Activated CD4-positive, alpha-beta memory T cell treated with anti-CD3 and anti-CD28 coated beads for 36 hours (primary cell): ENCODE measurements at regions not wholly inside any gene's neighbourhood (a gene's known extent, or its start where the extent isn't known, plus 50 kb on each side); places are given as distances from the start of the nearest gene placed in this dataset.

Source experiments
- CTCF ChIA-PET: fragments of 350-600 bp; sonication (Branson Sonifier 250); formaldehyde crosslinking; loops from one replicate; lab custom pipeline; 2021; ENCODE audit warnings: antibody characterized with exemption, inconsistent platforms; lab: Charles Lee
- POLR2A ChIA-PET: fragments of 350-600 bp; sonication (Branson Sonifier 250); formaldehyde crosslinking; loops from one replicate; lab custom pipeline; 2021; ENCODE audit warnings: antibody characterized with exemption; lab: Charles Lee
- DNase-seq: peaks from one replicate; pipeline ENCODE4 v3.0.0-alpha.2; 2020
- H3K27ac Mint-ChIP-seq: one replicate; pipeline ENCODE4 v1.8.0; 2021; ENCODE audit warnings: mixed read lengths
- H3K27me3 Mint-ChIP-seq: one replicate; pipeline ENCODE4 v1.8.0; 2021; ENCODE audit warnings: mixed read lengths
- H3K36me3 Mint-ChIP-seq: one replicate; pipeline ENCODE4 v1.8.0; 2021; ENCODE audit warnings: mixed read lengths
- H3K4me1 Mint-ChIP-seq: one replicate; pipeline ENCODE4 v1.8.0; 2021; ENCODE audit warnings: low read depth, mixed read lengths
- H3K4me3 Mint-ChIP-seq: one replicate; pipeline ENCODE4 v1.8.0; 2021; ENCODE audit warnings: mild to moderate bottlenecking, mixed read lengths
- H3K9me3 Mint-ChIP-seq: one replicate; pipeline ENCODE4 v1.8.0; 2021; ENCODE audit warnings: mixed read lengths
- intact Hi-C: fragments of 100-400 bp; cut with micrococcal nuclease; formaldehyde crosslinking; loops from one replicate; pipeline ENCODE4 v1.15.1; 2023

DNA sequence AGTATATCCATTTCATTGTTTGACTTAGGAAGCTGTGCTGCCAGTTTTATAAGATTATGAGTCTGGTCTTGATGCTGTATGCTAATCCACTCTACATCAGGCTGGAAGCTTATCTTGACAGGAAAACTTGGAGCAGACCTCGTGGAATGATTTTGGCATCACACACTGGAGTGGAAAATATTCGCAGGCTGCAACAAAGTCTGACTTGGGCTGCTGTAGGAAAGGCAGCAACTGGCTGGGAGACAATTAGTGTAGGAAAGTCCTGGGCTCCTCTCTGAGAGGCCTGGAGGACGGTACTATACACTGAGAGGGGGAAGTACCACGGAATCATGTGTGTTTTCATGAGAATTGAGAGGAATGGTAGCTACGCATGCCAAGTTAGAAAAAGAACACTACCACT, 383.7 kb downstream of the ETNK1 start:
- ChIA-PET CTCF (no interaction called here), POLR2A (no interaction called here)
- H3K27ac Mint-ChIP-seq, result no peak overlapping the region
- no peak overlapping the region for H3K4me3 Mint-ChIP-seq
- no peaks in the 10 kb centered on the region for H3K36me3 Mint-ChIP-seq
- intact Hi-C loops, result no loop called here
- no peaks in the 10 kb centered on the region for H3K9me3 Mint-ChIP-seq
- H3K4me1 Mint-ChIP-seq, result no peaks in the 10 kb centered on the region
- no peak for DNase-seq
- no peaks in the 10 kb centered on the region for H3K27me3 Mint-ChIP-seq

DNA sequence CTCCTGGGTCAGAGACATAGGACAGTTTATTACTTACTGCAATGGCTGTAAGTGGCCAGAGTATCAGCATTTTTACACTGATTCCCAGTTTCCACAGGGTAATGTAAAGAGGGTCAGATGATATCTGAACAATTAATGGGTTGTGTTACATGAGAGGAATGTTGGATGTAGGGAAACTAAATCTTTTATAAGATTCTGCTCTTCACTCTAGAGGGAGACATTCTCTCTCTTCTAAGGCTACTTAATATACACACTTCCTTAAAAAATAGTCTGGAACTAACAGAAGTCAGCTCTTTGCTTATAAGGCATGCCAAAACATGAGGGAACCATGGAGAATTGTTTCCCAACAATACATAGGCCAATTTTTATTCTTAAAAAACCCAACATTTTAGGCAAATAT, 389.8 kb downstream of the ETNK1 start:
- intact Hi-C loops, result no loop called here
- no peak overlapping the region for H3K4me3 Mint-ChIP-seq
- no peak overlapping the region for H3K27ac Mint-ChIP-seq
- H3K4me1 Mint-ChIP-seq, result no peaks in the 10 kb centered on the region
- H3K36me3 Mint-ChIP-seq, result no peaks in the 10 kb centered on the region
- no peaks in the 10 kb centered on the region for H3K9me3 Mint-ChIP-seq
- DNase-seq, result no peak
- no peaks in the 10 kb centered on the region for H3K27me3 Mint-ChIP-seq
- ChIA-PET CTCF (no interaction called here), POLR2A (no interaction called here)

DNA sequence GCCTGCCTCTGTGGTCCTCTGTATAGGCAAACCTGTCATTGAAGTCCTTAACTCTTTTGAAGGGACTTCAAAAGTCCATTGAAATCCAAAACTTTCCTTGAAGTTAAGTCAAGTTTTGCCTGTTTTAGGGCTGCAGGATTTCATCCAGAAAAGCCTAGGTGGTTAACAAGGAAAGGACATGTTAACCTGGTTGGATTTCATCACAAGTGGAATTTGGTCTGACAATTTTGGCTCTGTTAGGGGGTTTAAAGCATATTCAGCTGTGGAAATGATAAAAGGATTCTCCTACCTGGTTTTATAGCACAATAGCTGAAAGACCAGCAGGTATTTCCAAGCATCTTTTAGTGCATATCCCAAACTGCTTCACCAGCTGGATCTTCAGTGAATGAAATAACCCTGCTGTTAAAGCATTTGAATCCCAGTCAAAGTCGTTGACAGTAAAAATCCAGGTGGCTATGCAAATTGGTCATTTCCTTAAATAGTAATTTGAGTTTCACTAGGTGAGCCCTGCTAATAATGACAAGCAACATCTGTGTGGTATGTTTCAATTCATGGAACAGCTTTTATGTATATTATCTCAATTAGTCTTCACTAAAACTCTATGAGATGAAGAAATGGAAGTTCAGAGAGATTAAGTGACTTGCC, 400.5 kb downstream of the ETNK1 start:
- Mint-ChIP-seq H3K9me3 (no peaks in the 10 kb centered on the region), H3K36me3 (no peaks in the 10 kb centered on the region), H3K27me3 (no peaks in the 10 kb centered on the region), H3K4me3 (no peak overlapping the region), H3K4me1 (no peaks in the 10 kb centered on the region), H3K27ac (no peak overlapping the region)
- intact Hi-C loops, result no loop called here
- POLR2A ChIA-PET, result no interaction called here
- no peak for DNase-seq
- CTCF ChIA-PET, result no interaction called here

DNA sequence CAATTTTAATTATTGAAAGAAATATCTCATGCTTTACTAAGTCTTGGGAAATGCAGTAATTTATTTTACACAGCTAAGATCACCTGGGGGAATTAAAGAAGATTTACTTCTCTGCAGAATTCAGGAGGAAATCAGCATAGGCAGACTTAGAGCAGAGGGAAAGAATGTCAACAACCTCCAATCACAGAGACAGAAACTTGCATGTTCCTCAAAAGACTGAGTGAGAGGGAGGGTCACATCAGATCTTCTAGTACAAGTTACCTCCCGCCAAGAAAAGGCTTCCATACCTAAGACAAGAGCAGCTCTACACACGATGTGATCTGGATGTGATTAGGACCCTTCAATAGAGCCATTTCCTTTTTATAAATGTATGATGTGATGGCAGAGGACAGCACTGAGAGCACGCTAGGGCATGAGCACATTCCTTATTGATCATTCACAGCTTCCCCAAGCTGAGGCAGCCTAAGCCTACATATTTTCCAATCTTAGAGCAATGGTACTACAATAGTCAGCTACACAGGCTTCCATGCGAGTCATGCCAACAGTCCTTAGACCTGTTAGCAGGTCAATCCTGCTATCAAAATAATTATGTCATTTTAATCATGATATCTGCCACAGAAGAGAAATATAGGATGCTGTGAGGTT, 403.3 kb downstream of the ETNK1 start:
- intact Hi-C loops, result no loop called here
- no peak for DNase-seq
- ChIA-PET POLR2A (no interaction called here), CTCF (no interaction called here)
- no peaks in the 10 kb centered on the region for H3K36me3 Mint-ChIP-seq
- no peak overlapping the region for H3K4me3 Mint-ChIP-seq
- H3K27ac Mint-ChIP-seq, result no peak overlapping the region
- no peaks in the 10 kb centered on the region for H3K27me3 Mint-ChIP-seq
- no peaks in the 10 kb centered on the region for H3K9me3 Mint-ChIP-seq
- H3K4me1 Mint-ChIP-seq, result no peaks in the 10 kb centered on the region

DNA sequence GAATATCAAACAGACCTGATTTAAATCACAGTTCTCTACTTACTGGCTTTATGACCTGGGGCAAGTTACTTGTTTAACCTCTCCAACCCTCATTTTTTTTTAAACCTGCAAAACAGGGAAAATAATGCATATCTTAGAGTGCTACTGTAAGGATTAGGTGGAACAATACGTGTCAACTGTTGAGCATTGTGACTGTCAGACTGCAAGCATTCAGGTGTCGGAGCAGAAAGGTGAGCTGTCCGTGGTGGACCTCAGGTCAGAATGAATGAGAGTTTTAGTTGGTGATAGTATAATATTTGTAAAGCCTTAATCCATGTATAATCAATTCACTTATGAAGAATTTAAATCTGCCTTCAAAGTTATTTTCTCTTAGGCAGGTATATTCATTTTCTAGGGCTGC, 404.2 kb downstream of the ETNK1 start:
- CTCF ChIA-PET, result no interaction called here

DNA sequence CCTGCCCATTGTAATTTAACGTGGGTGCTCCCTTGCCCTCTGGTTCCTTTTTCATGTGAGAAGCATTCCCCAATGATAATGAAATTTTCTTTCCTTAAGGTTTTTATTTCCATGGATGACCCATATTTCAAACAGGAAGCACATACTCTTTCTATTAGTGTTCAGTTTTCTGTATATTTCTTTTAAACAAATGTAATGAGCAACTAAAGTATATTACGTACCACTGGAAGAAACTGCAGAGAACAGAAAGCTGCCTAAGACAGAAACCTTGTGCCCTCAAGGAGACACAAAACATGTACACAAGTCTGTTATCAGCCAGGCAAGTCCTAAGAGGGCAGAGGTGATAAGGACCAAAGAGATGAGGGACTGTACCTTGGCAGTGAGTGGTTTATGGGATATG, 414.9 kb downstream of the ETNK1 start:
- CTCF ChIA-PET, result no interaction called here
- POLR2A ChIA-PET, result no interaction called here
- no peak for DNase-seq
- no peaks in the 10 kb centered on the region for H3K27me3 Mint-ChIP-seq
- H3K27ac Mint-ChIP-seq, result no peak overlapping the region
- intact Hi-C loops, result no loop called here
- H3K9me3 Mint-ChIP-seq, result no peaks in the 10 kb centered on the region
- H3K4me3 Mint-ChIP-seq, result no peak overlapping the region
- no peaks in the 10 kb centered on the region for H3K4me1 Mint-ChIP-seq
- H3K36me3 Mint-ChIP-seq, result no peaks in the 10 kb centered on the region

More for the DNA sequence above, 404.2 kb downstream of the ETNK1 start:
- POLR2A ChIA-PET, result no interaction called here
- no peaks in the 10 kb centered on the region for H3K9me3 Mint-ChIP-seq
- DNase-seq, result no peak
- H3K27ac Mint-ChIP-seq, result no peak overlapping the region
- intact Hi-C loops, result no loop called here
- H3K27me3 Mint-ChIP-seq, result no peaks in the 10 kb centered on the region
- H3K36me3 Mint-ChIP-seq, result no peaks in the 10 kb centered on the region
- no peak overlapping the region for H3K4me3 Mint-ChIP-seq
- H3K4me1 Mint-ChIP-seq, result no peaks in the 10 kb centered on the region

DNA sequence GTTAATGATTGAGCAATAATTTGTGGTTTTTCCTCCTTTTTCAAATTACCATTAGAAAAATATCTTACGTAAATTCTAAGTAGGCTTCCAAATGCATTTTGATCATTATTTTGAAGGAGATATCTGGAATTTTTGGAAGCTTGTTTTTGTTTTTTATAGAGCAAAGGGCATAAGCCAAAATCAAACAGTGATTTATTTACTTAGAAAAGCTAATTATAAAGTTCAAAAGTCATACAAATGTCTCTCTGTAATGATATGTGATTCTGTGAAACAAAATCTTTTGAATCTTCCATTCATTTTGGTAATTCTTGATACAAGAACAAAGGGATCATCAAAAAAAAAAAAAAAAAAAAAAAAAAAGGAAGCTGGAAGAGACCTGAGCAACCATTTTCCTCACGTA, 416.8 kb downstream of the ETNK1 start:
- H3K27ac Mint-ChIP-seq, result no peak overlapping the region
- POLR2A ChIA-PET, result no interaction called here
- no peaks in the 10 kb centered on the region for H3K27me3 Mint-ChIP-seq
- CTCF ChIA-PET, result no interaction called here
- intact Hi-C loops, result no loop called here
- H3K9me3 Mint-ChIP-seq, result no peaks in the 10 kb centered on the region
- no peaks in the 10 kb centered on the region for H3K4me1 Mint-ChIP-seq
- no peak overlapping the region for H3K4me3 Mint-ChIP-seq
- no peak for DNase-seq
- no peaks in the 10 kb centered on the region for H3K36me3 Mint-ChIP-seq

DNA sequence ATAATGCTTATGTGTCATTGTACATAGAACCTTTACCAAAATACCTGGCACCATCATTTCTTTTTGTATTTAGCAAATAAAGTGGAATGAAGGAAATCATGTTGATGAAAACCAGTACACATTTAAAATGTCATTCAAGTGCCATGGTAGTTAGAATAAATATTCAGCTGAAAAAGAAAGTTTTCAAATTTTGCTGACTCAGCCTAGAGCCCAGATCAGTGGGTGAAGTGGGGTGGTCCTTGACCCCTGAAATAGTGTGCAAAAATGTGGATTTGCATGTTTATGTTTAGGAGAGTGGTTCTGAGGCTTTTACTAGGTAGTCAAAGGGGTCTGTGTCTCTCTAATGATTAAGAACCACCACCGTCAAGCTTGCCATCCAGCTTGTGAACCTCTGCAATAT, 418.7 kb downstream of the ETNK1 start:
- CTCF ChIA-PET, result no interaction called here
- Mint-ChIP-seq H3K36me3 (no peaks in the 10 kb centered on the region), H3K9me3 (no peaks in the 10 kb centered on the region), H3K27ac (no peak overlapping the region), H3K4me1 (no peaks in the 10 kb centered on the region), H3K4me3 (no peak overlapping the region), H3K27me3 (no peaks in the 10 kb centered on the region)
- POLR2A ChIA-PET, result no interaction called here
- no peak for DNase-seq
- intact Hi-C loops, result no loop called here

DNA sequence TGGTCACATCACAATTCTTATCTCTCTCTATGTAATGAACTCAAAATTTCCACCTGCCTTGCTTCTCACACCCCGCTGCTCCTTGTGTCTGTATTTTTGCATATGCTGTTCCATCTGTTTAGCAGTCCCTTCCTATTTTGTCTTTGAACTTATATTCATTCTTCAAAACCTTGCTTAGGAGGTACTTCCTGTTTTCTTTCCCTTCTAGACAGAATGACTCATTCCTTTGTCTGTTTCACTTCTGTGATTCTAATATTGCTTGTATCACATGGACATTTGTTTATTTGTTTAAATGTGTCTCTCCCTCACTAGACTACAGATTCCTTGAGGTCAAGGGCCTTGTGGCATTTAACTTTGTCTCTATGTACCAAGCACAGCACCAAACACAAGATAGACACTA, 424.2 kb downstream of the ETNK1 start:
- H3K36me3 Mint-ChIP-seq, result no peaks in the 10 kb centered on the region
- ChIA-PET POLR2A (no interaction called here), CTCF (no interaction called here)
- no peak overlapping the region for H3K4me3 Mint-ChIP-seq
- H3K9me3 Mint-ChIP-seq, result peaks cover 3% of the 10 kb centered on the region
- H3K4me1 Mint-ChIP-seq, result no peaks in the 10 kb centered on the region
- H3K27ac Mint-ChIP-seq, result no peak overlapping the region
- DNase-seq, result no peak
- H3K27me3 Mint-ChIP-seq, result no peaks in the 10 kb centered on the region
- intact Hi-C loops, result no loop called here

DNA sequence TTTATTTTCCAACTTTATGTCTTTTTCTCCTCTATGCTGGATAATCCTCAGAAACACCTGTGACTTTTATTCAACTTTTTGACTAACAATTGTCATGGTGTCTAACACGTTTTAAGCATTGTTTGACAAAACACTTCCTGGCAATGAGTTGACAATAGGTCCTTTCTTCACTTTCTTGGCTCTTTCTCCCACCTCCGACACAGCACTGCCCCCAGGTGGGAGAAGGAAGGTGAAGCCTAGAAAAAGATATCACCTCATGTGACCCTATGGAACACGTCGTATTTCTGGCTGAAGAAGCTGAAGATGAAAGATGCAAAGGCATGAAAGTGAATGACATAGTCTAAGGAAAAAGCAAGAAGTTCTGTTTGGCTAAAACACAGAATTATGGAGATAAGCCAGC, 430.0 kb downstream of the ETNK1 start:
- H3K4me1 Mint-ChIP-seq, result no peaks in the 10 kb centered on the region
- ChIA-PET POLR2A (no interaction called here), CTCF (no interaction called here)
- H3K4me3 Mint-ChIP-seq, result no peak overlapping the region
- H3K36me3 Mint-ChIP-seq, result no peaks in the 10 kb centered on the region
- H3K27me3 Mint-ChIP-seq, result no peaks in the 10 kb centered on the region
- DNase-seq, result peak; percentile 9
- H3K9me3 Mint-ChIP-seq, result no peaks in the 10 kb centered on the region
- intact Hi-C loops, result no loop called here
- H3K27ac Mint-ChIP-seq, result no peak overlapping the region

DNA sequence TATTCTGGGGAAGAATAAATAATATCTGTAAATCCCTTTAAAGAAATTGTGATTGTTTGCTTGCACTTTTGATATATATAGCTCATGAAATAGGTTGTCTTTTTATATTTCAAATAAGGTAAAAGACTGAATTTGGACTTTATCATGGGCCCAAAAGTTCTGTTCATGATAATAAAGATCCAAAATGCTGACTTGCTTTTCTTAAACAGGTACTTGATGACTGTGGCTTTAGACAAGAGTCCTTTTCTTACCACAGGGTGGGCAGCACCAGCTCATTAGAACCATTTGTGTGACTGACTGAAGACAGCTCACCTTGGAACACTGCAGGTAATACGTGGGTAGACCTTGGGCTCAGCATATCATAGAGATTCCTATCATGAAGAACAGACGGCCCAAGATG, 432.6 kb downstream of the ETNK1 start:
- CTCF ChIA-PET, result no interaction called here
- H3K4me1 Mint-ChIP-seq, result no peaks in the 10 kb centered on the region
- no peak for DNase-seq
- intact Hi-C loops, result no loop called here
- no peaks in the 10 kb centered on the region for H3K9me3 Mint-ChIP-seq
- no peaks in the 10 kb centered on the region for H3K27me3 Mint-ChIP-seq
- H3K27ac Mint-ChIP-seq, result no peak overlapping the region
- POLR2A ChIA-PET, result no interaction called here
- H3K4me3 Mint-ChIP-seq, result no peak overlapping the region
- no peaks in the 10 kb centered on the region for H3K36me3 Mint-ChIP-seq

DNA sequence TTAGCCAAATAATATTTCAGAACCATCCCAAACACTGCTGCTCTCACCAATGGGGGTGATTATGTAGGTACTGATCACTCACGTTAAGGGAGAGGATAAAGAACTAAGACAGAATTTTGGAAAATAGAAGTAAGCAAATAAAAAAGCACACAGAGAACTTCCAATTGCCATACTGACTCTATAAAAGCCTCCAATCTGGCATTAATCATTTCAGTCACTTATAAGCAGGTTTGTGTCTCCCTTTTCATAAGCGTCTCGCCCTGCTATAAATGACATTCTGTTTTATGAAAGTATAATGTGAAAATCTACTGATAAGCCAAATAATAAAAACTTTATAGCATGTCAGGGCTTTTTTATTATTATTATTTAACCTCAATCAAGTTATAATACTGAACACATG, 435.2 kb downstream of the ETNK1 start:
- no peaks in the 10 kb centered on the region for H3K9me3 Mint-ChIP-seq
- H3K27ac Mint-ChIP-seq, result no peak overlapping the region
- intact Hi-C loops, result no loop called here
- ChIA-PET POLR2A (no interaction called here), CTCF (no interaction called here)
- no peaks in the 10 kb centered on the region for H3K36me3 Mint-ChIP-seq
- no peaks in the 10 kb centered on the region for H3K4me1 Mint-ChIP-seq
- DNase-seq, result no peak
- no peak overlapping the region for H3K4me3 Mint-ChIP-seq
- H3K27me3 Mint-ChIP-seq, result no peaks in the 10 kb centered on the region

DNA sequence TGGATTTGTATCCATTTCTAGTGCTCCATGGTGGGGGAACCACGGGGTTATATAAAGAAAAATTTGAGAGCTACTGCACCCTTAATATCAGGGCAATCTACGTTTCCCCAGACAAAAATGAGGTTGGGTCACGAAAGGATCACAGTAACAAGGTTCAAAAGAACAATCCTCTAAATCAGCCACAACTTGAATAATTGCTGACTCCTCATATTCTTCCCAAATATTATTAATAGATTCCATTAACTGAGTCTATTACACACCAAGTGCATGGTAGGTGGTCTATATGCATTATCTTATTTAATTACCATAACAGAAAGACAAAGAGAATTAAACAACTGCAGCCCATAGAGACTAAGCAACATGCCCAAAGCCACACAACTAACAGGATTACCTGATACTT, 438.2 kb downstream of the ETNK1 start:
- H3K36me3 Mint-ChIP-seq, result no peaks in the 10 kb centered on the region
- no peaks in the 10 kb centered on the region for H3K4me1 Mint-ChIP-seq
- no peak overlapping the region for H3K27ac Mint-ChIP-seq
- CTCF ChIA-PET, result no interaction called here
- POLR2A ChIA-PET, result no interaction called here
- DNase-seq, result no peak
- no peaks in the 10 kb centered on the region for H3K9me3 Mint-ChIP-seq
- H3K27me3 Mint-ChIP-seq, result no peaks in the 10 kb centered on the region
- no peak overlapping the region for H3K4me3 Mint-ChIP-seq
- intact Hi-C loops, result no loop called here
